Psoas muscle (tissue), 7 donors: ENCODE measurements at regions not wholly inside any gene's neighbourhood (a gene's known extent, or its start where the extent isn't known, plus 50 kb on each side); places are given as distances from the start of the nearest gene placed in this dataset.

Experiments used
- ATAC-seq, 4 donors: fragments of 200-7000 bp; cut with Tn5 transposase; one replicate each; pipeline ENCODE4 v1.9.1; 2020; ENCODE audit warnings: moderate library complexity in 3 of 4, mild to moderate bottlenecking in 2 of 4
- DNase-seq, 2 donors: peaks; one replicate each; pipeline ENCODE4 v3.0.0-alpha.2; 2020
- H3K27ac ChIP-seq: fragments of 200-600 bp; one replicate; pipeline ENCODE4 v1.8.0; 2022
- H3K27me3 ChIP-seq, 3 donors: fragments of 200-600 bp in 1 of 3; one replicate each; pipeline versions ENCODE4 v1.6.1 to v1.8.0; 2013 to 2022; ENCODE audit warnings: low read length in 2 of 3, mild to moderate bottlenecking in 2 of 3, moderate library complexity in 1 of 3; ENCODE audit not compliant: insufficient read depth in 3 of 3
- H3K36me3 ChIP-seq, 2 donors: fragments of 200-600 bp in 1 of 2; one replicate each; pipeline versions ENCODE4 v1.6.1 to v1.8.0; 2013 to 2022; ENCODE audit warnings: low read depth in 1 of 2, mild to moderate bottlenecking in 1 of 2, moderate library complexity in 1 of 2; ENCODE audit not compliant: insufficient read depth in 1 of 2
- H3K4me1 ChIP-seq: fragments of 200-600 bp; one replicate; pipeline ENCODE4 v1.8.0; 2022
- H3K4me3 ChIP-seq: fragments of 200-600 bp; one replicate; pipeline ENCODE4 v1.8.0; 2022; ENCODE audit warnings: mild to moderate bottlenecking
- H3K9me3 ChIP-seq: fragments of 200-600 bp; one replicate; pipeline ENCODE4 v1.8.0; 2022
- WGBS, 3 donors: extraction: QIAGEN DNeasy Blood & Tissue Kit; methylation state at CpG; one replicate each; pipeline versions ENCODE4 v1.1.6 to v1.1.7; 2013; 5-methylcytosine and 5-hydroxymethylcytosine counted together
- intact Hi-C, 2 donors: fragments of 100-400 bp; cut with DNase I; formaldehyde crosslinking; loops; one replicate each; pipeline versions ENCODE4 v1.11.0 to v1.14.2; 2022
- TF ChIP-seq, protein P1 (sequence below): fragments of 200-600 bp; IDR thresholded peaks from one replicate; pipeline ENCODE4 v1.8.0; 2022; ENCODE audit warnings: antibody characterized with exemption
- donor health status: healthy with polysubstance abuse.
- donor health status: DM: no; HTN: no; CAD: no; lungs with moderate emphysema.
- donor health status: Bipolar disorder and iron deficiency.
- donor health status: healthy.
- donor health status: DM: yes; HTN: yes; CAD: no.
- donor health status: DM: no; HTN: no; CAD: no.
- donor health status: DM: yes; HTN: yes; CAD: no.

DNA sequence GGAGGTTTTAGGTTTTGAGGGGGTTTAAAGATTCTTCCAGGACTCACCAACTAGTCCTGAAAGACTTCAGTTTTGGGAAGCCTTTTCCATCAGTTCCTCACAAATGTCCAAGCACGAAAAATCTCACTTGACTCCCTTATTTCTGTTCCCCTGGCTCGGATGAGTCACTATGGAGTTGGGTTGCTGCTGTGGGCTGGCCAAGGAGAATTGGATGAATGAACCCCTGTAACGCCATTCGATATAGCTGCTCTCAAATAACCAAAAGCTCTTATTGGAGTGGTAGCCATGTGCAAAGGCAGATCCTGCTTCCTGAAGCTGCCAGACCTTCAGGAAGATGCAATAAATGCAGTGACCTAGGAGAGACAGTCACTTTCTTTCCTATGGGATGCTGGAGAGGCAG, 417.0 kb downstream of the ZNF521 start:
- intact Hi-C loops = no loop called here
- ATAC-seq (no peak), DNase-seq (no peak)
- H3K4me1 ChIP-seq = no peaks in the 10 kb centered on the region
- 42 to 64% (median 49%) methylated on average over 4 of the region's 4 CpGs for WGBS, 3 donors
- no peaks in the 10 kb centered on the region for H3K9me3 ChIP-seq
- H3K4me3 ChIP-seq = no peak overlapping the region
- no peaks in the 10 kb centered on the region for H3K27me3 ChIP-seq
- H3K36me3 ChIP-seq = peaks cover 0 to 5% of the 10 kb centered on the region in 2 donors
- H3K27ac ChIP-seq = no peak overlapping the region
- TF ChIP-seq, protein P1, sequence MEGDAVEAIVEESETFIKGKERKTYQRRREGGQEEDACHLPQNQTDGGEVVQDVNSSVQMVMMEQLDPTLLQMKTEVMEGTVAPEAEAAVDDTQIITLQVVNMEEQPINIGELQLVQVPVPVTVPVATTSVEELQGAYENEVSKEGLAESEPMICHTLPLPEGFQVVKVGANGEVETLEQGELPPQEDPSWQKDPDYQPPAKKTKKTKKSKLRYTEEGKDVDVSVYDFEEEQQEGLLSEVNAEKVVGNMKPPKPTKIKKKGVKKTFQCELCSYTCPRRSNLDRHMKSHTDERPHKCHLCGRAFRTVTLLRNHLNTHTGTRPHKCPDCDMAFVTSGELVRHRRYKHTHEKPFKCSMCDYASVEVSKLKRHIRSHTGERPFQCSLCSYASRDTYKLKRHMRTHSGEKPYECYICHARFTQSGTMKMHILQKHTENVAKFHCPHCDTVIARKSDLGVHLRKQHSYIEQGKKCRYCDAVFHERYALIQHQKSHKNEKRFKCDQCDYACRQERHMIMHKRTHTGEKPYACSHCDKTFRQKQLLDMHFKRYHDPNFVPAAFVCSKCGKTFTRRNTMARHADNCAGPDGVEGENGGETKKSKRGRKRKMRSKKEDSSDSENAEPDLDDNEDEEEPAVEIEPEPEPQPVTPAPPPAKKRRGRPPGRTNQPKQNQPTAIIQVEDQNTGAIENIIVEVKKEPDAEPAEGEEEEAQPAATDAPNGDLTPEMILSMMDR = no peak

DNA sequence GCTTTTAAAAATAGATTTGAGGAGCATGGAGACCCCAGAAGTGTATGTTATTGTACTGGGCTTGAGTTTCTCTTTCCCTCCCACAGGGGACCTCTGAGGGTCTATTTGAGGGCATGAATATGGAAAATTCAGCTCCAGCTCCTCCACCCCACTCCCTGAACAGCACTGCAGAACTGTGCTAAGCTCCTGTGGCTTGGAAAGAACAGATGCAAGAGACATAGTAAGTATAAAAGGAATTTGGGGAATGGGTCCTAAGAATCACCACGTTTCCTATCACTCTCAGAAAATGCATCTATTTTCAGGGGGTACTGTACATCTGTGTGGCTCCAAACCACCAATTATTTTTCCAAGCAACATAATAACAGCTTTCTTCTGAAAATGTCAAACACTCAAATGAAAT, 416.1 kb downstream of the ZNF521 start:
- intact Hi-C loops = no loop called here
- Histone ChIP-seq H3K4me1 (no peaks in the 10 kb centered on the region), H3K36me3 (peaks cover 0 to 5% of the 10 kb centered on the region in 2 donors), H3K27me3 (no peaks in the 10 kb centered on the region), H3K27ac (no peak overlapping the region), H3K4me3 (no peak overlapping the region), H3K9me3 (no peaks in the 10 kb centered on the region)
- no peak for DNase-seq
- ATAC-seq = no peak
- TF ChIP-seq, protein P1 = no peak
- WGBS, 3 donors = 73 to 82% (median 79%) methylated on average over 1 of the region's 1 CpG

DNA sequence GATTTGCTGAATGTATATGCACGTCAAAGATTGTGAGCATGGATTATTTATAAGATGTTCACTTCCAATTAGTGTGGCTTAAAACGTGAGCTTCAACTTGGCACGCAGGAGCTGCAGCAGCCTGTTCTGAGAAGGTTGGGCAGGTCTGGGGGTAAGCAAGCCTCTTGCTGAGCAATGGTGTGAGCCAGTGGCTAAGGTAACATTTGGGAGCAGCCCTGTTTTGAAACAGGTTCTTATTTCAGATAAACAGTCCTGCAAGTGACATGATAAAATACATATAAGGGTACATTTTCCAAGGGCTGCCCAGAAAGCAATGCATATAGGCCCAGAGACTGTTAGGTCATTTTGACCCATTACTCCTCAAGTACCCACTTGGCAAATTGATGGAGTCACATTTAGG, 415.3 kb downstream of the ZNF521 start:
- 73 to 78% (median 77%) methylated on average over 3 of the region's 3 CpGs for WGBS, 3 donors
- DNase-seq (no peak), ATAC-seq (no peak)
- TF ChIP-seq, protein P1 = no peak
- no peaks in the 10 kb centered on the region for H3K9me3 ChIP-seq
- no peak overlapping the region for H3K27ac ChIP-seq
- no peak overlapping the region for H3K4me3 ChIP-seq
- intact Hi-C loops = no loop called here
- H3K36me3 ChIP-seq = peaks cover 0 to 5% of the 10 kb centered on the region in 2 donors
- no peaks in the 10 kb centered on the region for H3K27me3 ChIP-seq
- H3K4me1 ChIP-seq = no peaks in the 10 kb centered on the region

DNA sequence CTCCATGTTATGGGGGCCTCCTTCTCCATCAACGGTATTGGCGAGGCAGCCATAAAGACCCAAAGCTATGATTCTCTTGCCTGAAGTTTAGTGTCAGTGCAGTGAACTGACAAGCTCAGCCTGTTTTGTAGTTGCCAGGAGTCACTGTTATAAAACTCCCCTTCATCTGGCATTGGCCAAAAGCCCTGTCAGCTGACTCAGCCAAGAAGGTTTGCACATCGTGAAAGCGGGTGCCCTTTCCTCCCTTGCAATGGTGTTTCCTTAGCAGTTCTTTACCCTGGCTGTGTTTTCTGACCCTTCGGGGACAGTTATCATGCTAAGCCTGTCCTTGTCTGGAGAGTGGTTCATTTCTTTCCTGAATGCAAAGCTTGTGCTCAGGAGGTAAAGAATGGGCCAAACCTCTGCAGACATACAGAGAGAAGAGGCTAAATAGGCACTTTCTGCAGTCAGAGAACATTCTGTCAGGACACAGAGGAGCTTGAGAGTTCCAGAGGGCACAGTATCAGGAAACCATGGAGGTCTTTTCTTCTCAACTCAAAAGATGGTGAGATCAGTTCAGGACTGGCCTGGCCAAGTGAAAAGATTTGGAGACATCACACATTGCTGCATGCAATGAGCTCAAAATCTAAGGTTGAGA, 414.2 kb downstream of the ZNF521 start:
- TF ChIP-seq, protein P1 = no peak
- Histone ChIP-seq H3K27me3 (no peaks in the 10 kb centered on the region), H3K9me3 (no peaks in the 10 kb centered on the region), H3K4me3 (no peak overlapping the region), H3K27ac (no peak overlapping the region), H3K4me1 (no peaks in the 10 kb centered on the region), H3K36me3 (peaks cover 0 to 3% of the 10 kb centered on the region in 2 donors)
- 72 to 78% (median 73%) methylated on average over 5 of the region's 5 CpGs for WGBS, 3 donors
- DNase-seq (no peak), ATAC-seq (no peak)
- intact Hi-C loops = no loop called here

DNA sequence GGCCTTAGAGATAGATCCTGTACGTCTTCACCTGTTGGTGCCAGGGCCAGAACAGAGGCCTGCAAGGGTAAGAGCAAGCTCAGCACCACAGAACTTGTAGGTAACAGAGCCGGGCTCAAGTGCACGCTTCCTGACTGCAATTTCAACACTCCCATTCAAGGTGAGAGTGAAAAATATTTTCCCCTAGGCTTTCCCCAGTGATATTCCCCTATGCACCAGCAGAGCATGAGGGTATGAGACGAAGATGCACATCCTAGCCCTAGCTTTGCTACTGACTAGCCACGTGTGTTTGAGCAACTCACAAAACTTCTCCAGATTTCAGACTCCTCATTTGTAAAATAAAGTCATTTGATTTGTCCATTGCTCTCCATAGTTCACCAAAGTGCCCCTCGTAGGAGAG, 411.6 kb downstream of the ZNF521 start:
- H3K36me3 ChIP-seq = no peaks in the 10 kb centered on the region
- DNase-seq (no peak), ATAC-seq (no peak)
- H3K4me1 ChIP-seq = no peaks in the 10 kb centered on the region
- intact Hi-C loops = loop anchor here in 1 of 2 donors (10.0 kb wide), 2 partner anchors 56 to 94 kb away; no protein-coding TSS in a partner anchor
- WGBS, 3 donors = 94 to 96% (median 95%) methylated on average over 6 of the region's 6 CpGs
- no peak overlapping the region for H3K4me3 ChIP-seq
- no peaks in the 10 kb centered on the region for H3K27me3 ChIP-seq
- no peak overlapping the region for H3K27ac ChIP-seq
- TF ChIP-seq, protein P1 = no peak
- H3K9me3 ChIP-seq = no peaks in the 10 kb centered on the region
